NCI-H2196 (cell line): ENCODE measurements at regions not wholly inside any gene's neighbourhood (a gene's known extent, or its start where the extent isn't known, plus 50 kb on each side); places are given as distances from the start of the nearest gene placed in this dataset.

ENCODE experiments used
- DNase-seq: peaks from one replicate; lab custom pipeline; 2025; ENCODE audit not compliant: unreplicated experiment; lab: John Stamatoyannopoulos, UW

DNA sequence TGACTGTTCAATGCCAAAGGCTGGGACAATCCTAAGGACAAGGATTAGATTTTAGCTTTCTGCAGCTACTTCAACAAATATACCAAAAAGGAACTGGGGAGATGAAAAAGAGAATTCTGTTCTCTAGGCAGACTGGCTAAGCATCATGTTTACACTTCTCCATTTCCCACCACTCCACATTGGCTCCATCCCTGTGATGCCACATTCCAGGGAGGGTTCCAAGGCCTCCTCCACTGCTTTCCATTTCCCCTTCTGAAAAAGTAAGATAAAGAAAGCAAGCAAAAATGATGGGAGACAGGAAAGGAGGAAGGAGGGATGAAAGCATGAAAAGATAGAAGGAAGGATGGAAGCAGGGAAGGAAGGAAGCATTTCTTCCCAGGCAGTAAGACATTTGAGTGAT, 315.8 kb downstream of the BLID start:
- DNase-seq = no peak

DNA sequence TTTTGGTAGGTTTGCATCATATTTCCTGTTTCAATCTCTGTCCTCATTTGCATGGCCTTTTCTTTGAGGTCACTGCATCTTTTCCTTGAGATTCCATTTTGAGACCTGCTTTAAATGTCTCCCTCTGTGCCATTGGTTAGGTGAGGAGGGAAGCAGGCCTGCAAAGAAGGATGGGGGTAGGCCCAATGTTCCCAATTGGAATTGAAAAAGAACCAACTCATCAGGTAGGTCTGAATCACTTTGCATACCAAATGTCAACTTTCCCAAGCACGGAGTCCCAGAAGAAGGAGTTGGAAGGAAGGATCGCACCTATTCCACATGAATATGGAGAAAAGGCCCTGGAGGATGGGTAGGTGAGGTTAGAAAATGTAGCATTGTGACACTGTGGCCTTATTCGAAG, 318.5 kb downstream of the BLID start:
- DNase-seq = no peak

DNA sequence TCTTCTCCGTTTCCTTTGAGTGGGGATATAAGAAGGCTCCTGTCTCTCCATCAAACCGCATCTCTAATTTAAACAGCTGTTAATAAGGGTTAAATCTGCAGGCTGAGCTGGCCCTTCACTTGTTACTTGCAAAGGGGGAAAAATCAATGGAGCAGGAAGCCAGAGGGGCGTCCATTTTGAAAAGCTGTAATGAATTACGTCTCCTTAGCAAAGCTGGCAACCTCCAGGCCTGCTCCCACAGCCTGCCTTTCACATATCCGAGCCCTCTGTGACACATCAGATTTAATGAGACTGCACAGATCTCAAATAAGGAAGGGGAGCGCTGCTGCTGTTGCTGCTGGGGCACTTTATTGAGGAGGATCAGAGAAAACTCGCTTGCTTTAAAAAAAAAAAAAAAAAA, 320.8 kb downstream of the BLID start:
- no peak for DNase-seq

DNA sequence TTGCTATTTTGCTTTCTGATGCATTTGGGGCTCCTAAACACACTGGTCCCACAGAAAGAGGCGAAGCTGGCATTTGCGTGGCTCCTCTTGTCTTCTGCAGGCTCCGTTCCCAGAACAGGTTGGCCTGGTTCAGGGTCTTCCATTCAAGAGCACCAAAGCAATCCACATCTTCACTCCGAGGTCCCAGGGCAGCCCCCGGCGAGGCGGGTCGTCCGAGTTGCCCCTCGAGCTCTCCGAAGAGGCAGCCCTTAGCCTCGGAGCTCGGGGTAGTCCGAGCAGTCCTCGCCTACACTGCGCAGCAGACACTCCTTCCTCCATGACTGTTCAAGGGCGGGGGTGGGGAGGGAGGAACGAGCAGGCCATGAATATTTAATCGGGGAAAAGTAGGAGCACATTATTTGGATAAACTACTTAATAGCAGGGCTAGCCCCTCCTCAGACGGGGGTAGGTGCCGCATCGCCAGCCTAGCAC, 321.3 kb downstream of the BLID start:
- DNase-seq = no peak

- no peak for DNase-seq
Measured at GRCh38 chr11:121793916-121794315, 322.1 kb downstream of the BLID start.

GRCh38 chr11:121793291-121793690, 322.7 kb downstream of the BLID start:
- no peak for DNase-seq

DNA sequence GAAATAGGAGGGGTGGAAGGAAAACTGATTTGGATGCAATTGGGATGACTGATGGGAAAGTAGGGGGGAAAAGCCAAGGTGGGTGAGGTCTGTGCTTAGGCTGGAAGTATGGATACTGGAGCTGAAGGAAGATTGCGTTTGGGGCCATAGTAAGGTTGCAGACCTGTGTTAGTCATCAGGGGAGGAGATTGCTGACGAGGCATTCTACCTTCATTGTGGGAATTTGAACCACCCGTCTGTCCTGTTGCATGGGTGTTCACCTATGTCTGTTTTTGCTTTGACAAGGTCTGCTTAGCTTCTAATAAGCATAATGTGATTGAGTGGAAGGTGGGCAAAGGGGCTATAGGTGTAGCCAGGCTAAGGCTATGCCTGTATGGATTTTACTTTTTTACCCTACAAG, 323.8 kb downstream of the BLID start:
- no peak for DNase-seq

DNA sequence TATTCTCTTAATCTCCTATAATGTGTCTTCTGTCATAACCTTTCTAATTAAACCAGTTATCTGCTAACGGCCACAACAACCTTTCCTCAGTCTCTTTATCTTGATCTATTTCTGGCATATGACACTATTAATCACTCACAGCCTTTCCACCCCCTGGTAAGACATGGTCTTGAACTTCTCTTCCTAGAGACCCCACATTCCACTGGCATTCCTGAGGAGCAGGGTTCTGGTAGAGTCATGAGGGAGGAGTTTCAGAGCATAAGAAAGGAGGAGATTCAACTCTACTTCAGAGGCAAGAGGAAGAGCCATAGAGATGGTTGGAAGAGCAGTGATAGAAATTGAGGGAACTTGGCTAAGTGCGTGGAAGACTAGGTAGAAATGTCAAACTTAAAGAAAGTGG, 325.6 kb downstream of the BLID start:
- DNase-seq = no peak

DNA sequence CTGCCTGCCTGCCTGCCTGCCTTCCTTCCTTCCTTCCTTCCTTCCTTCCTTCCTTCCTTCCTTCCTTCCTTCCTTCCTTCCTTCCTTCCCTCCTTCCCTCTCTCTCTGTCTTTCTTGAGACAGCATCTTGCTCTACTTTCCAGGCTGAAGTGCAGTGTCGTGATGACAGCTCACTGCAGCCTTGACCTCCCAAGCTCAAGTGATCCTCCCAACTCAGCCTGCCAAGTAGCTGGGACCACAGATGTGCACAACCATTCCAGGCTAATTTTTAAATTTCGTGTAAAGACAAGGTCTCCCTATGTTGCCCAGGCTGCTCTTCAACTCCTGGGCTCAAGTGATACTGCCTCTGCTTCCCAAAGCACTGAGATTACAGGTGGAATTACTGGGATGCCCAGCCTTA, 328.2 kb upstream of the SORL1-AS1 start:
- no peak for DNase-seq

GRCh38 chr11:121777056-121777455, 324.3 kb upstream of the SORL1-AS1 start:
- no peak for DNase-seq

DNA sequence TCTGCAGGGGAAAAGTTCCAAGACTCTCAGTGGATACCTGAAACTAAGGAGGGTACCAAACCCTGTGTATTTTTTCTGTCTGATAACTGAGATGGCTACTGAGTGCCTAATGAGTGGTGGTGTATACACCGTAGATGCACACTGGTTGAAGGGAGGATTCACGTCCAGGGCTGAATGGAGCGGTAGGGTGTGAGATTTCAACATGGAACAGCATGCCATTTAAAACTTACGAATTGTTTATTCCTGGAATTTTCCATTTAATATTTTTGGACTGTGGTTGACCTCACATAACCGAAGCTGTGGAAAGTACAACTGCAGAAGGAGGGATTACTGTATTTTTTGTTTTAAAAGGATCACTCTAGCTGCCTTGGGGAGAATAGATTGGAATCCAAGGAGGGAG, 322.5 kb upstream of the SORL1-AS1 start:
- DNase-seq = no peak

- no peak for DNase-seq
Measured at GRCh38 chr11:121773076-121773475, 320.3 kb upstream of the SORL1-AS1 start.

DNA sequence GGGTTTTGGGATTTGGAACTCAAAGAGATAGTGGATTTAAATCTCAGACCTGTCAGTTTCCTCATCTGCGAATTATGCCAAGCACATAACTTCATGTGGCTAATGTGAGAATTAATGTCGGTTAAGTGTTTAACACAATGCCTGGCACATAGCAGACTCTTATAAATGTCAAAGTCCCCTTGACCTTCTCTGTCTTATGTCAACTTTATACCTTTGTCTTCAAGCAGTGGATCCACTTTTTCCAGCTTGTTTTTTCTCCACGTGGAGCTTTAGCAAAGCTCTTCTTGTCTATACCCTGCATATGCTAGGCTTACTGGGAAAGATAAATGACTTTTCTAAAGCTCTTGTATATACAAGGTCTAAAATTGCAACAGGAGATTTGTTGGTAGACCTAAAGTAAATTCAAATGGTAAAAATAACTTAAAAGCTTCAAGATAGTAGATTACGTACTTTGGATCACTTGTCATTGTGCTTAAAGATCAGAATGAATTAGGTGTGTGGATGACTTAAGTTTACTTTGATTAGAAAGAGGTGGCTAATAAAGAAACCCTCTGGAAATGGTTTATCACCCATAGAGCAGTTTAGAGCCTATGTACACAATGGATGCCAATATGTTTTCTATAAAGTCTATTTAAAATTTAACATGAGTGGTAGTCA, 318.3 kb upstream of the SORL1-AS1 start:
- no peak for DNase-seq

GRCh38 chr11:121769191-121769590, 316.4 kb upstream of the SORL1-AS1 start:
- no peak for DNase-seq

DNA sequence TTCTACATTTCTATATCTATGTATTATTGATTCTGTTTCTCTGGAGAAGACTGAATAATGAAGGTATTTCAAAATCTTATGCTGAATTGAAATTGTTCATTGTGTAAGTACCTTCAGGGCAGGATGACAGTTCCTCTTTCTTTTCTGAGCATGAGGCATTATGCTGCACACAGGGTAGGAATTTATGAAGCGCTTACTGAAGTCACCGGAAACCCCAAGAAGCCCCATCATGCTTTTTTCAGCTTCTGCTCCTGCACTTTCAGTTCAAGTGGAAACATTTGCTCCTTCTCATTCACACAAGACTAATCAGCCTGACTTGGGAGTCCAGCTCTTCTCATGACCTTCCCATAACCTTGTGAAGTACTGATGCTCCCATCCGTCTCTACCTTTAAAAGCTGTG, 314.7 kb upstream of the SORL1-AS1 start:
- DNase-seq = no peak

GRCh38 chr11:121766991-121767390, 314.2 kb upstream of the SORL1-AS1 start:
- no peak for DNase-seq

DNA sequence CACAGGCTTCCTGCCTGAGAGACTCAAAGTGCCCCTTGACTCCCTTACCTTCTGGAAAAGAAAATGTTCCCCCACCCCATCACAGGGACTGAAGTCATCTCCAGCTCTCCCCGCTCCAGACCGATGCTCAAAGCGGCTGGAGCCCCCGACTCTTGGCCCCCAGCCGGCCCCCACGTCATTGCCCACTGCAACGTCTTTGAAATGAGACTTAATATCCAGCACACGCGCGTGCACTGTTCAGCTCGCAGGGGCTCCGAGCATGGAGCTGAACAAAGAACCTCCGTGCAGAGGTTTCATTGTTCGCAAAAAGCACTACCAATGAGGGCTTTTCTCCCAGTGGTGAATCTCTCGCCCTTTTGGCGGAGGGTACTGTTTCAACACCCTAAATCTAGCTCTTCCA, 313.4 kb upstream of the SORL1-AS1 start:
- DNase-seq = no peak

DNA sequence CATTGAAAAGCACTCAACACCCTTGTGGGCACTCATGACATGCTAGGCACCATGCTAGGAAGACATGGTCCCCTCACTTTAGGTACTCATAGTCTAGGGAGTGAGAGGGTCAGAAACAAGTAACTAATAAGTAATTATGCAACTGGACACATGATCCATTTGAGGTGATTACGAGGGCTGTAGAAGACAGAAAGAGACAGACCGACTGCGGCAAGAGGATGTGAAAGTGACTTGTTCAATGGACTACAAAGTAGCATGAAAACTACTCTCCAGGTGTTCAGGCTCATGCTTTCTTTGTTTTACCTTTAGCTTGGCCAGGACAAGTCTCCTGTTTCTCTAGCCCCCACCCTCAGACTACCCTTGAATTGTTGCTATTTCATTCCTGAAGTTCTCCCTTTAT, 310.8 kb upstream of the SORL1-AS1 start:
- DNase-seq = no peak

GRCh38 chr11:121762820-121763219, 310.1 kb upstream of the SORL1-AS1 start:
- DNase-seq = peak; percentile 23

DNA sequence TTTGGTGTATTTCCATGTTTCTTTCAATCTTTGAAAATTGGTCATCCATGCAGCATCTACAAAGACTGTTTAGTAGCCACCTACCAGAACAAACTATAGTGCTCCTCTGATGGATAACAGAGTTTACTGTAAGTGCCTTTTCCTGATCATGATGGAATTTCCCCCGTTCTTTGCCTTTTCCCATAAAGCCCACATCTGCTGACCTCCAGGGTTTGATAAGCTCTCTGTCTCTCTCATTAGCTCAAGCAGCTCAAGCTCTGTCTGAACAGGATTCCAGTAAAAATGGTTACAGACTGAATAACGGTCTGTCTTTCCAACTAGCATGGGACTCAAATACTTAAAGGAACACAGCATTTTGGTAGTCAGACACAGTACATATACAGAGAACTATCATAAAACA, 308.4 kb upstream of the SORL1-AS1 start:
- no peak for DNase-seq

GRCh38 chr11:121757480-121758125, 304.8 kb upstream of the SORL1-AS1 start:
- no peak for DNase-seq

DNA sequence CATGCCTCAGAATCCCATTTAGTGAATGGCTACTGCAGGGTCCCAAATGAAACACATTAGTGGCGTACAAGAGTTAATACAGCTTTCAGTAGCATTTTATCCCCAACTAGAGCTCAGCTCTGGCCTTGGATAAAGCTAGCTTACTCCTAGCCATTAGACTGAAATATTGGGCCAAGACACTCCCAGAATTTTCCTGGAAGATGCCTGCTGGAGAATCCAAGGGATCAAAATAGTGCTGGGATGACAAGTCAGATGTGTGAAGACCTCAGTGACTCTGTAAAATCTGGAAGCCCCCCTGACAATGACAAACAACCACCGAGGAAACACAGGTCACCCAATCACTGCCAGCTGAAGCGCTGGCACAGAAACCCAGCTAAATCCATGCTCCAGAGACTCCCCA, 303.1 kb upstream of the SORL1-AS1 start:
- DNase-seq = no peak

GRCh38 chr11:121755191-121755590, 302.4 kb upstream of the SORL1-AS1 start:
- DNase-seq = no peak
